CD8-positive, alpha-beta memory T cell (primary cell): ENCODE measurements at regions not wholly inside any gene's neighbourhood (a gene's known extent, or its start where the extent isn't known, plus 50 kb on each side); places are given as distances from the start of the nearest gene placed in this dataset.

Experiments
- CTCF ChIA-PET: fragments of 350-600 bp; sonication (Branson Sonifier 250); formaldehyde crosslinking; loops from one replicate; lab custom pipeline; 2021; ENCODE audit warnings: antibody characterized with exemption; lab: Charles Lee
- POLR2A ChIA-PET: fragments of 350-600 bp; sonication (Branson Sonifier 250); formaldehyde crosslinking; loops from one replicate; lab custom pipeline; 2021; ENCODE audit warnings: antibody characterized with exemption; lab: Charles Lee
- DNase-seq, 5 donors: peaks; one replicate each; pipeline versions ENCODE4 v3.0.0 to v3.0.0-alpha.2; 2020 to 2022; ENCODE audit warnings: mixed read lengths in 1 of 5
- H3K27ac ChIP-seq: one replicate; pipeline ENCODE4 v1.7.0; 2013; ENCODE audit warnings: low read depth, mild to moderate bottlenecking, low read length, moderate library complexity
- H3K27me3 ChIP-seq: 2 replicates; pipeline ENCODE4 v1.7.0; 2013; ENCODE audit warnings: low read length, mild to moderate bottlenecking; ENCODE audit not compliant: insufficient read depth, poor library complexity, severe bottlenecking
- H3K36me3 ChIP-seq: 2 replicates; pipeline ENCODE4 v1.7.0; 2013; ENCODE audit warnings: mild to moderate bottlenecking, low read length, moderate library complexity; ENCODE audit not compliant: insufficient read depth
- H3K4me1 ChIP-seq: 2 replicates; pipeline ENCODE4 v1.7.0; 2013; ENCODE audit warnings: mild to moderate bottlenecking, low read length, moderate library complexity; ENCODE audit not compliant: insufficient read depth
- H3K4me3 ChIP-seq: 2 replicates; pipeline ENCODE4 v1.7.0; 2013; ENCODE audit warnings: mild to moderate bottlenecking, low read length
- H3K9me3 ChIP-seq: 2 replicates; pipeline ENCODE4 v1.7.0; 2013; ENCODE audit warnings: mild to moderate bottlenecking, low read length
- H3K27ac Mint-ChIP-seq, 8 donors: one replicate each; pipeline ENCODE4 v1.8.0; 2020 to 2021; ENCODE audit warnings: mixed read lengths in 8 of 8, mild to moderate bottlenecking in 6 of 8, inconsistent platforms in 3 of 8, moderate library complexity in 3 of 8
- H3K27me3 Mint-ChIP-seq, 2 donors: one replicate each; pipeline ENCODE4 v1.8.0; 2020 to 2021; ENCODE audit warnings: mixed read lengths in 2 of 2, mild to moderate bottlenecking in 1 of 2, moderate library complexity in 1 of 2
- H3K36me3 Mint-ChIP-seq, 3 donors: one replicate each; pipeline ENCODE4 v1.8.0; 2020 to 2021; ENCODE audit warnings: mixed read lengths in 3 of 3, inconsistent platforms in 1 of 3, mild to moderate bottlenecking in 1 of 3
- H3K4me1 Mint-ChIP-seq, 3 donors: one replicate each; pipeline ENCODE4 v1.8.0; 2020 to 2021; ENCODE audit warnings: mixed read lengths in 3 of 3, inconsistent platforms in 1 of 3, mild to moderate bottlenecking in 1 of 3
- H3K4me3 Mint-ChIP-seq, 7 donors: one replicate each; pipeline ENCODE4 v1.8.0; 2020 to 2021; ENCODE audit warnings: mixed read lengths in 7 of 7, mild to moderate bottlenecking in 6 of 7, moderate library complexity in 4 of 7, inconsistent platforms in 2 of 7
- H3K9me3 Mint-ChIP-seq, 5 donors: one replicate each; pipeline ENCODE4 v1.8.0; 2020 to 2022; ENCODE audit warnings: mixed read lengths in 5 of 5, mild to moderate bottlenecking in 3 of 5, moderate library complexity in 2 of 5, inconsistent platforms in 1 of 5

GRCh38 chrX:26958261-26958660, 504.9 kb downstream of the PPP4R3C start:
- Mint-ChIP-seq H3K27ac (no peak overlapping the region), H3K9me3 (peaks cover 0 to 3% (median 0%) of the 10 kb centered on the region in 5 donors), H3K4me3 (no peak overlapping the region), H3K4me1 (no peaks in the 10 kb centered on the region), H3K27me3 (no peaks in the 10 kb centered on the region), H3K36me3 (no peaks in the 10 kb centered on the region)
- H3K4me3 ChIP-seq, result no peak overlapping the region
- H3K27ac ChIP-seq, result no peak overlapping the region
- no peaks in the 10 kb centered on the region for H3K36me3 ChIP-seq
- no peaks in the 10 kb centered on the region for H3K9me3 ChIP-seq
- ChIA-PET POLR2A (no interaction called here), CTCF (no interaction called here)
- no peak for DNase-seq
- H3K4me1 ChIP-seq, result no peaks in the 10 kb centered on the region
- H3K27me3 ChIP-seq, result no peaks in the 10 kb centered on the region

GRCh38 chrX:26954029-26954428, 509.1 kb downstream of the PPP4R3C start:
- no peaks in the 10 kb centered on the region for H3K36me3 ChIP-seq
- POLR2A ChIA-PET, result no interaction called here
- Mint-ChIP-seq H3K4me1 (no peaks in the 10 kb centered on the region), H3K4me3 (no peak overlapping the region), H3K36me3 (no peaks in the 10 kb centered on the region), H3K9me3 (peaks cover 0 to 5% (median 0%) of the 10 kb centered on the region in 5 donors), H3K27ac (no peak overlapping the region), H3K27me3 (no peaks in the 10 kb centered on the region)
- H3K27ac ChIP-seq, result no peak overlapping the region
- CTCF ChIA-PET, result no interaction called here
- no peak for DNase-seq
- H3K9me3 ChIP-seq, result no peaks in the 10 kb centered on the region
- H3K4me1 ChIP-seq, result no peaks in the 10 kb centered on the region
- no peak overlapping the region for H3K4me3 ChIP-seq
- no peaks in the 10 kb centered on the region for H3K27me3 ChIP-seq

GRCh38 chrX:26952213-26952612, 510.9 kb downstream of the PPP4R3C start:
- Mint-ChIP-seq H3K9me3 (peaks cover 0 to 14% (median 5%) of the 10 kb centered on the region in 5 donors), H3K27me3 (no peaks in the 10 kb centered on the region), H3K27ac (no peak overlapping the region), H3K36me3 (no peaks in the 10 kb centered on the region), H3K4me3 (no peak overlapping the region), H3K4me1 (no peaks in the 10 kb centered on the region)
- Histone ChIP-seq H3K4me1 (no peaks in the 10 kb centered on the region), H3K27ac (no peak overlapping the region), H3K9me3 (no peaks in the 10 kb centered on the region), H3K4me3 (no peak overlapping the region), H3K27me3 (no peaks in the 10 kb centered on the region), H3K36me3 (no peaks in the 10 kb centered on the region)
- no peak for DNase-seq
- POLR2A ChIA-PET, result no interaction called here
- CTCF ChIA-PET, result no interaction called here

GRCh38 chrX:26927419-26927818, 535.7 kb downstream of the PPP4R3C start:
- Mint-ChIP-seq H3K4me1 (no peaks in the 10 kb centered on the region), H3K36me3 (no peaks in the 10 kb centered on the region), H3K27ac (no peak overlapping the region), H3K9me3 (peaks cover 0 to 9% (median 5%) of the 10 kb centered on the region in 5 donors), H3K27me3 (no peaks in the 10 kb centered on the region), H3K4me3 (no peak overlapping the region)
- H3K9me3 ChIP-seq, result no peaks in the 10 kb centered on the region
- ChIA-PET CTCF (no interaction called here), POLR2A (no interaction called here)
- no peaks in the 10 kb centered on the region for H3K36me3 ChIP-seq
- H3K27me3 ChIP-seq, result no peaks in the 10 kb centered on the region
- DNase-seq, result no peak
- H3K27ac ChIP-seq, result no peak overlapping the region
- H3K4me3 ChIP-seq, result no peak overlapping the region
- H3K4me1 ChIP-seq, result no peaks in the 10 kb centered on the region

GRCh38 chrX:26925088-26925487, 538.1 kb downstream of the PPP4R3C start:
- H3K4me3 Mint-ChIP-seq, result no peak overlapping the region
- no peak for DNase-seq
- no peaks in the 10 kb centered on the region for H3K27me3 Mint-ChIP-seq
- peaks cover 0 to 4% (median 0%) of the 10 kb centered on the region in 5 donors for H3K9me3 Mint-ChIP-seq
- no peaks in the 10 kb centered on the region for H3K36me3 Mint-ChIP-seq
- no peak overlapping the region for H3K27ac Mint-ChIP-seq
- CTCF ChIA-PET, result no interaction called here
- H3K27me3 ChIP-seq, result no peaks in the 10 kb centered on the region
- no peaks in the 10 kb centered on the region for H3K9me3 ChIP-seq
- no peak overlapping the region for H3K27ac ChIP-seq
- no peaks in the 10 kb centered on the region for H3K36me3 ChIP-seq
- no peak overlapping the region for H3K4me3 ChIP-seq
- POLR2A ChIA-PET, result no interaction called here
- no peaks in the 10 kb centered on the region for H3K4me1 Mint-ChIP-seq
- no peaks in the 10 kb centered on the region for H3K4me1 ChIP-seq

- Mint-ChIP-seq H3K27me3 (no peaks in the 10 kb centered on the region), H3K4me3 (no peak overlapping the region), H3K27ac (no peak overlapping the region), H3K9me3 (peaks cover 0 to 8% (median 0%) of the 10 kb centered on the region in 5 donors), H3K4me1 (no peaks in the 10 kb centered on the region), H3K36me3 (no peaks in the 10 kb centered on the region)
- no peak overlapping the region for H3K4me3 ChIP-seq
- DNase-seq, result no peak
- no peaks in the 10 kb centered on the region for H3K9me3 ChIP-seq
- no peaks in the 10 kb centered on the region for H3K36me3 ChIP-seq
- CTCF ChIA-PET, result no interaction called here
- H3K27ac ChIP-seq, result no peak overlapping the region
- no peaks in the 10 kb centered on the region for H3K4me1 ChIP-seq
- no peaks in the 10 kb centered on the region for H3K27me3 ChIP-seq
- POLR2A ChIA-PET, result no interaction called here
Observed at GRCh38 chrX:26922278-26922677, 540.9 kb downstream of the PPP4R3C start.

- H3K4me3 Mint-ChIP-seq, result no peak overlapping the region
- Histone ChIP-seq H3K9me3 (no peaks in the 10 kb centered on the region), H3K27ac (no peak overlapping the region), H3K36me3 (no peaks in the 10 kb centered on the region), H3K4me1 (no peaks in the 10 kb centered on the region), H3K27me3 (no peaks in the 10 kb centered on the region), H3K4me3 (no peak overlapping the region)
- H3K27ac Mint-ChIP-seq, result no peak overlapping the region
- ChIA-PET CTCF (no interaction called here), POLR2A (no interaction called here)
- H3K4me1 Mint-ChIP-seq, result no peaks in the 10 kb centered on the region
- no peaks in the 10 kb centered on the region for H3K27me3 Mint-ChIP-seq
- no peak for DNase-seq
- no peaks in the 10 kb centered on the region for H3K36me3 Mint-ChIP-seq
- H3K9me3 Mint-ChIP-seq, result peaks cover 0 to 9% (median 0%) of the 10 kb centered on the region in 5 donors
Observed at GRCh38 chrX:26918631-26919030, 544.5 kb downstream of the PPP4R3C start.

- Histone ChIP-seq H3K4me3 (no peak overlapping the region), H3K4me1 (no peaks in the 10 kb centered on the region), H3K27me3 (no peaks in the 10 kb centered on the region), H3K36me3 (no peaks in the 10 kb centered on the region), H3K9me3 (no peaks in the 10 kb centered on the region), H3K27ac (no peak overlapping the region)
- Mint-ChIP-seq H3K4me1 (no peaks in the 10 kb centered on the region), H3K27ac (no peak overlapping the region), H3K9me3 (peaks cover 0 to 14% (median 0%) of the 10 kb centered on the region in 5 donors), H3K36me3 (no peaks in the 10 kb centered on the region), H3K4me3 (no peak overlapping the region), H3K27me3 (no peaks in the 10 kb centered on the region)
- CTCF ChIA-PET, result no interaction called here
- POLR2A ChIA-PET, result no interaction called here
- DNase-seq, result no peak
Observed at GRCh38 chrX:26916991-26917390, 546.1 kb downstream of the PPP4R3C start.

- no peaks in the 10 kb centered on the region for H3K4me1 Mint-ChIP-seq
- no peak overlapping the region for H3K27ac ChIP-seq
- POLR2A ChIA-PET, result no interaction called here
- CTCF ChIA-PET, result no interaction called here
- no peak overlapping the region for H3K4me3 ChIP-seq
- H3K36me3 ChIP-seq, result no peaks in the 10 kb centered on the region
- H3K4me1 ChIP-seq, result no peaks in the 10 kb centered on the region
- H3K27ac Mint-ChIP-seq, result no peak overlapping the region
- no peaks in the 10 kb centered on the region for H3K36me3 Mint-ChIP-seq
- DNase-seq, result no peak
- H3K4me3 Mint-ChIP-seq, result no peak overlapping the region
- H3K27me3 ChIP-seq, result no peaks in the 10 kb centered on the region
- H3K9me3 ChIP-seq, result no peaks in the 10 kb centered on the region
- peaks cover 0 to 17% (median 0%) of the 10 kb centered on the region in 5 donors for H3K9me3 Mint-ChIP-seq
- no peaks in the 10 kb centered on the region for H3K27me3 Mint-ChIP-seq
Observed at GRCh38 chrX:26915064-26915463, 548.1 kb downstream of the PPP4R3C start.
